ENCODE measurements at regions not wholly inside any gene's neighbourhood (a gene's known extent, or its start where the extent isn't known, plus 50 kb on each side); places are given as distances from the start of the nearest gene placed in this dataset.

- Histone ChIP-seq H3K36me3 (ENCODE audit: control insufficient read depth in 3 of 3, insufficient read depth in 3 of 3, low read length in 3 of 3) (no peaks in the 10 kb centered on the region), H3K9me3 (ENCODE audit: control insufficient read depth in 3 of 3, low read length in 3 of 3) (peaks cover 0 to 7% (median 0%) of the 10 kb centered on the region in 3 donors), H3K27ac (ENCODE audit: low read depth, low read length) (no peak overlapping the region), H3K4me1 (ENCODE audit: control insufficient read depth in 3 of 3, insufficient read depth in 3 of 3, low read length in 3 of 3) (no peaks in the 10 kb centered on the region), H3K4me3 (ENCODE audit: low read length in 3 of 3) (no peak overlapping the region), H3K9ac (ENCODE audit: low read depth in 1 of 3, low read length in 3 of 3) (no peak overlapping the region), H3K27me3 (ENCODE audit: control insufficient read depth in 3 of 3, insufficient read depth in 3 of 3, low read length in 3 of 3) (peaks cover 0 to 2% (median 0%) of the 10 kb centered on the region in 3 donors)
These were observed 63.1 kb downstream of the TSN start for GRCh38 chr2:121818546-121818945.

GRCh38 chr2:121819846-121820245 lies 64.4 kb downstream of the TSN start:
- no peaks in the 10 kb centered on the region for H3K36me3 ChIP-seq (ENCODE audit: control insufficient read depth in 3 of 3, insufficient read depth in 3 of 3, low read length in 3 of 3)
- peaks cover 0 to 7% (median 0%) of the 10 kb centered on the region in 3 donors for H3K9me3 ChIP-seq (ENCODE audit: control insufficient read depth in 3 of 3, low read length in 3 of 3)
- H3K4me1 ChIP-seq (ENCODE audit: control insufficient read depth in 3 of 3, insufficient read depth in 3 of 3, low read length in 3 of 3) = no peaks in the 10 kb centered on the region
- H3K9ac ChIP-seq (ENCODE audit: low read depth in 1 of 3, low read length in 3 of 3) = no peak overlapping the region
- no peak overlapping the region for H3K27ac ChIP-seq (ENCODE audit: low read depth, low read length)
- H3K27me3 ChIP-seq (ENCODE audit: control insufficient read depth in 3 of 3, insufficient read depth in 3 of 3, low read length in 3 of 3) = peaks cover 0 to 2% (median 0%) of the 10 kb centered on the region in 3 donors
- no peak overlapping the region for H3K4me3 ChIP-seq (ENCODE audit: low read length in 3 of 3)

GRCh38 chr2:121821476-121822158 lies 66.2 kb downstream of the TSN start:
- Histone ChIP-seq H3K36me3 (ENCODE audit: control insufficient read depth in 3 of 3, insufficient read depth in 3 of 3, low read length in 3 of 3) (no peaks in the 10 kb centered on the region), H3K9me3 (ENCODE audit: control insufficient read depth in 3 of 3, low read length in 3 of 3) (peaks cover 0 to 7% (median 0%) of the 10 kb centered on the region in 3 donors), H3K4me3 (ENCODE audit: low read length in 3 of 3) (no peak overlapping the region), H3K4me1 (ENCODE audit: control insufficient read depth in 3 of 3, insufficient read depth in 3 of 3, low read length in 3 of 3) (no peaks in the 10 kb centered on the region), H3K27ac (ENCODE audit: low read depth, low read length) (no peak overlapping the region), H3K27me3 (ENCODE audit: control insufficient read depth in 3 of 3, insufficient read depth in 3 of 3, low read length in 3 of 3) (peaks cover 0 to 2% (median 0%) of the 10 kb centered on the region in 3 donors), H3K9ac (ENCODE audit: low read depth in 1 of 3, low read length in 3 of 3) (no peak overlapping the region)

- no peaks in the 10 kb centered on the region for H3K9me3 ChIP-seq (ENCODE audit: control insufficient read depth in 3 of 3, low read length in 3 of 3)
- H3K4me3 ChIP-seq (ENCODE audit: low read length in 3 of 3) = no peak overlapping the region
- no peaks in the 10 kb centered on the region for H3K27me3 ChIP-seq (ENCODE audit: control insufficient read depth in 3 of 3, insufficient read depth in 3 of 3, low read length in 3 of 3)
- H3K36me3 ChIP-seq (ENCODE audit: control insufficient read depth in 3 of 3, insufficient read depth in 3 of 3, low read length in 3 of 3) = no peaks in the 10 kb centered on the region
- no peaks in the 10 kb centered on the region for H3K4me1 ChIP-seq (ENCODE audit: control insufficient read depth in 3 of 3, insufficient read depth in 3 of 3, low read length in 3 of 3)
- no peak overlapping the region for H3K9ac ChIP-seq (ENCODE audit: low read depth in 1 of 3, low read length in 3 of 3)
- H3K27ac ChIP-seq (ENCODE audit: low read depth, low read length) = no peak overlapping the region
These were observed 68.8 kb downstream of the TSN start for GRCh38 chr2:121824264-121824663.

GRCh38 chr2:121825003-121825950 lies 69.8 kb downstream of the TSN start:
- H3K27me3 ChIP-seq (ENCODE audit: control insufficient read depth in 3 of 3, insufficient read depth in 3 of 3, low read length in 3 of 3) = no peaks in the 10 kb centered on the region
- no peak overlapping the region for H3K9ac ChIP-seq (ENCODE audit: low read depth in 1 of 3, low read length in 3 of 3)
- H3K9me3 ChIP-seq (ENCODE audit: control insufficient read depth in 3 of 3, low read length in 3 of 3) = no peaks in the 10 kb centered on the region
- no peak overlapping the region for H3K27ac ChIP-seq (ENCODE audit: low read depth, low read length)
- no peaks in the 10 kb centered on the region for H3K4me1 ChIP-seq (ENCODE audit: control insufficient read depth in 3 of 3, insufficient read depth in 3 of 3, low read length in 3 of 3)
- no peaks in the 10 kb centered on the region for H3K36me3 ChIP-seq (ENCODE audit: control insufficient read depth in 3 of 3, insufficient read depth in 3 of 3, low read length in 3 of 3)
- H3K4me3 ChIP-seq (ENCODE audit: low read length in 3 of 3) = no peak overlapping the region

- no peak overlapping the region for H3K9ac ChIP-seq (ENCODE audit: low read depth in 1 of 3, low read length in 3 of 3)
- H3K27ac ChIP-seq (ENCODE audit: low read depth, low read length) = no peak overlapping the region
- H3K9me3 ChIP-seq (ENCODE audit: control insufficient read depth in 3 of 3, low read length in 3 of 3) = no peaks in the 10 kb centered on the region
- H3K4me1 ChIP-seq (ENCODE audit: control insufficient read depth in 3 of 3, insufficient read depth in 3 of 3, low read length in 3 of 3) = no peaks in the 10 kb centered on the region
- H3K36me3 ChIP-seq (ENCODE audit: control insufficient read depth in 3 of 3, insufficient read depth in 3 of 3, low read length in 3 of 3) = no peaks in the 10 kb centered on the region
- no peak overlapping the region for H3K4me3 ChIP-seq (ENCODE audit: low read length in 3 of 3)
- no peaks in the 10 kb centered on the region for H3K27me3 ChIP-seq (ENCODE audit: control insufficient read depth in 3 of 3, insufficient read depth in 3 of 3, low read length in 3 of 3)
These were observed 70.6 kb downstream of the TSN start for GRCh38 chr2:121826036-121826435.

GRCh38 chr2:121828281-121828731 lies 72.9 kb downstream of the TSN start:
- no peaks in the 10 kb centered on the region for H3K9me3 ChIP-seq (ENCODE audit: control insufficient read depth in 3 of 3, low read length in 3 of 3)

GRCh38 chr2:121830809-121831208 lies 75.4 kb downstream of the TSN start:
- Histone ChIP-seq H3K4me3 (ENCODE audit: low read length in 3 of 3) (no peak overlapping the region), H3K4me1 (ENCODE audit: control insufficient read depth in 3 of 3, insufficient read depth in 3 of 3, low read length in 3 of 3) (no peaks in the 10 kb centered on the region), H3K36me3 (ENCODE audit: control insufficient read depth in 3 of 3, insufficient read depth in 3 of 3, low read length in 3 of 3) (no peaks in the 10 kb centered on the region), H3K27ac (ENCODE audit: low read depth, low read length) (no peak overlapping the region), H3K27me3 (ENCODE audit: control insufficient read depth in 3 of 3, insufficient read depth in 3 of 3, low read length in 3 of 3) (no peaks in the 10 kb centered on the region), H3K9ac (ENCODE audit: low read depth in 1 of 3, low read length in 3 of 3) (no peak overlapping the region), H3K9me3 (ENCODE audit: control insufficient read depth in 3 of 3, low read length in 3 of 3) (no peaks in the 10 kb centered on the region)

More at GRCh38 chr2:121828281-121828731, 72.9 kb downstream of the TSN start:
- Histone ChIP-seq H3K27ac (ENCODE audit: low read depth, low read length) (no peak overlapping the region), H3K9ac (ENCODE audit: low read depth in 1 of 3, low read length in 3 of 3) (no peak overlapping the region), H3K4me1 (ENCODE audit: control insufficient read depth in 3 of 3, insufficient read depth in 3 of 3, low read length in 3 of 3) (no peaks in the 10 kb centered on the region), H3K27me3 (ENCODE audit: control insufficient read depth in 3 of 3, insufficient read depth in 3 of 3, low read length in 3 of 3) (no peaks in the 10 kb centered on the region), H3K36me3 (ENCODE audit: control insufficient read depth in 3 of 3, insufficient read depth in 3 of 3, low read length in 3 of 3) (no peaks in the 10 kb centered on the region), H3K4me3 (ENCODE audit: low read length in 3 of 3) (no peak overlapping the region)

- Histone ChIP-seq H3K4me3 (ENCODE audit: low read length in 3 of 3) (no peak overlapping the region), H3K36me3 (ENCODE audit: control insufficient read depth in 3 of 3, insufficient read depth in 3 of 3, low read length in 3 of 3) (no peaks in the 10 kb centered on the region), H3K4me1 (ENCODE audit: control insufficient read depth in 3 of 3, insufficient read depth in 3 of 3, low read length in 3 of 3) (no peaks in the 10 kb centered on the region)
These were observed 76.4 kb downstream of the TSN start for GRCh38 chr2:121831841-121832240.

More at GRCh38 chr2:121831841-121832240, 76.4 kb downstream of the TSN start:
- Histone ChIP-seq H3K27ac (ENCODE audit: low read depth, low read length) (no peak overlapping the region), H3K27me3 (ENCODE audit: control insufficient read depth in 3 of 3, insufficient read depth in 3 of 3, low read length in 3 of 3) (no peaks in the 10 kb centered on the region), H3K9ac (ENCODE audit: low read depth in 1 of 3, low read length in 3 of 3) (no peak overlapping the region), H3K9me3 (ENCODE audit: control insufficient read depth in 3 of 3, low read length in 3 of 3) (no peaks in the 10 kb centered on the region)

All from skeletal muscle tissue (tissue), 3 donors.